Fibroblast of lung (primary cell): ENCODE measurements at regions not wholly inside any gene's neighbourhood (a gene's known extent, or its start where the extent isn't known, plus 50 kb on each side); places are given as distances from the start of the nearest gene placed in this dataset.

Experiments used
- CTCF ChIP-seq, 2 donors: IDR thresholded peaks in 1 of 2; conservative IDR thresholded peaks in 1 of 2; 1 replicate in 1 of 2; 2 replicates in 1 of 2; pipeline ENCODE4 v1.5.1; 2011 to 2012; ENCODE audit warnings: low read length in 2 of 2, control low read depth in 1 of 2, inconsistent platforms in 1 of 2, low read depth in 1 of 2, mild to moderate bottlenecking in 1 of 2
- EZH2 ChIP-seq: IDR thresholded peaks from 2 replicates; pipeline ENCODE4 v1.5.1; 2012; ENCODE audit warnings: low read length, control low read depth, mild to moderate bottlenecking; ENCODE audit errors: missing control alignments

GRCh38 chr13:78993792-78994191 lies 334.8 kb upstream of the OBI1 start:
- no peak for TF ChIP-seq CTCF (conservative IDR thresholded peaks at IDR 0.05 in 1 of 2, IDR thresholded peaks at IDR 0.05 in 1 of 2; ENCODE audit: low read depth in 1 of 2, low read length in 2 of 2)
- no peak for TF ChIP-seq EZH2
